T47D (cell line): ENCODE measurements at regions not wholly inside any gene's neighbourhood (a gene's known extent, or its start where the extent isn't known, plus 50 kb on each side); places are given as distances from the start of the nearest gene placed in this dataset.

Experiments
- DNase-seq, 2 experiments: peaks; one replicate each; pipeline versions ENCODE4 v3.0.0 to v3.0.0-alpha.2; 2011 to 2012; ENCODE audit warnings: low read depth in 1 of 2, low spot score in 1 of 2
- JUND ChIP-seq: IDR thresholded peaks from 2 replicates; pipeline ENCODE4 v1.6.1; 2012; ENCODE audit warnings: low read depth
- in situ Hi-C: cut with HindIII; loops from 2 replicates; pipeline ENCODE4 v1.10.0; 2016; ENCODE audit warnings: low sequenced_read_pairs, low pct_unique_long_range_greater_than_20kb

GRCh38 chr2:144944546-144945220 lies 424.8 kb upstream of the ZEB2 start:
- TF ChIP-seq JUND, result no peak
- in situ Hi-C loops, result no loop called here
- no peak for DNase-seq

- DNase-seq, result no peak
- in situ Hi-C loops, result no loop called here
- no peak for TF ChIP-seq JUND
Observed at GRCh38 chr2:144943986-144944385, 424.1 kb upstream of the ZEB2 start.

GRCh38 chr2:144943293-144943941 lies 423.5 kb upstream of the ZEB2 start:
- TF ChIP-seq JUND, result no peak
- in situ Hi-C loops, result no loop called here
- DNase-seq, result no peak

DNA sequence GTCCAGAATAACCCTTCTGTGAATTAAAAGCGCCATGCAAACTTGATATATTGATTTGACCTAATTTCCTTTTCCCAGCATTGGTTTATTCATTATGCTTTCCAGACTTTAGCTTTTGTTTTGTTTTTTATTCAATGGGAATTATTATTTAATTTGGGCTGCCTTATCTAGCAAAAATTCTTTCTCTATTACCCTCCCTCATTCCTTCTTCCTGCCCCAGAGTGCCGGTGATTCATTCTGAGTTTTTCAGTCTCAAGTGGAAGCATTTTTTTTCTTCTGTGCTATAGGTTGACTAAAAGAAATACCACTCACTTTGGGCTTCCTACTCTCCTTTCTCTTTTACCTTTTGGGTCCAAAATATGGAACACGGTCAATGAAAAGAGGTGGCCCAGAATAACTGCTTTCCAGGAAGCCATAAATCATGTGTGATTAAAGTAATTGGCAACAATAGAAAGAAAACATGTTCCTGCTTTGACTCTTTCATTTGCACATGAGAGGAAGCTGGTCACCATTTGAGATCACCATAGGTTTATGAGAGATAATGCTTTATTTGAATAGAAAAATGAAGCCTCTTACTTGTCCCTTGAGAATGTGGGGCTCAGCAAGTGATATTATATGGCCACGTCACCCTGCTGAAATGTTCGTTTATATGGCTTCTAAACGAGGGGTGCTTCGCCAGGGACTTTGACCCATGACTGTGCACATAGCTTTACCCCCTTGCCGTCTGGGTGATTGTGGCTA lies 422.8 kb upstream of the ZEB2 start:
- no peak for TF ChIP-seq JUND
- in situ Hi-C loops, result no loop called here
- no peak for DNase-seq

- no peak for DNase-seq
- TF ChIP-seq JUND, result no peak
- in situ Hi-C loops, result no loop called here
Observed at GRCh38 chr2:144941743-144942488, 422.0 kb upstream of the ZEB2 start.

- in situ Hi-C loops, result no loop called here
- no peak for DNase-seq
- no peak for TF ChIP-seq JUND
Observed at GRCh38 chr2:144939590-144939989, 419.7 kb upstream of the ZEB2 start.

- no peak for TF ChIP-seq JUND
- in situ Hi-C loops, result no loop called here
- peak in 1 of 2 experiments; percentile 28 for DNase-seq
Observed at GRCh38 chr2:144937910-144938709, 418.2 kb upstream of the ZEB2 start.

- TF ChIP-seq JUND, result no peak
- no peak for DNase-seq
- in situ Hi-C loops, result no loop called here
Observed at GRCh38 chr2:144937066-144937465, 417.1 kb upstream of the ZEB2 start.

DNA sequence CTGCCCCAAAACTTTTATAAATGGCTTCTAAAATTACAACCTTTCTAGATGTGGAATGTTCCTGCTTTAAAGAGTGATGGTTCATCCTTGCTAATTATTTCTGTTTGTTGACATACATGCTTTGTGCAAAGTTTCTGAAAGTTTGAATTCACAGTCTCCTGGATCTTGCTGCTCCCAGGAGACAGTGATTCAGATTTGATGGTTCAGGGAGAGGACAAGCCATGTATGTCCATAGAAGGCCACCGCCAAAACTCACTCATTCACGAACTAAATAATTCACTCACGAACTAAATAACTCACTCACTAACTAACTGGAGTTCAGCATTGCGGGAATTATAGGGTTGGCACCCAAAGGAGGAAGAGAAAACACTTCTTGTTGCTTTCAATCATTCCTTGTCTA lies 416.5 kb upstream of the ZEB2 start:
- DNase-seq, result no peak
- no peak for TF ChIP-seq JUND
- in situ Hi-C loops, result no loop called here

- DNase-seq, result no peak
- no peak for TF ChIP-seq JUND
- in situ Hi-C loops, result no loop called here
Observed at GRCh38 chr2:144935736-144936135, 415.8 kb upstream of the ZEB2 start.

GRCh38 chr2:144935191-144935590 lies 415.3 kb upstream of the ZEB2 start:
- DNase-seq, result no peak
- in situ Hi-C loops, result no loop called here
- no peak for TF ChIP-seq JUND

DNA sequence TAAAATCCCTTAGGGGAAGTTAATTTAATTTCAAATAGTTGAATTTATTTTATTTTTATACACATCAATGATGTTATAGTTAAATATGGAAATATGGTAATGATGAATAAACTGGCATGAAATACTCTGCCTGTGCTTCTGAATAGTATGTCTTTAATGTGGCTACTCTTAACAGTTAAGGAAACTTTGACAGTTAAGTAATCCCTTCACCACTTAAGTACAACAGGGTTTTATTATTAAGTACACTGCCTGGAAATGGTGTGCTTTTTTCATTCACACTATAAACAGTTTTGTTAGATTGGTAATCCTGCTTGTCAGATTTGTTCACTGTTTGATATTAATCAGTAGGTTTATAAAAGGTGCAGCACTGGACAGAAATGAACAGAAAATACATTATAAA lies 412.0 kb upstream of the ZEB2 start:
- in situ Hi-C loops, result no loop called here
- TF ChIP-seq JUND, result no peak
- DNase-seq, result no peak

DNA sequence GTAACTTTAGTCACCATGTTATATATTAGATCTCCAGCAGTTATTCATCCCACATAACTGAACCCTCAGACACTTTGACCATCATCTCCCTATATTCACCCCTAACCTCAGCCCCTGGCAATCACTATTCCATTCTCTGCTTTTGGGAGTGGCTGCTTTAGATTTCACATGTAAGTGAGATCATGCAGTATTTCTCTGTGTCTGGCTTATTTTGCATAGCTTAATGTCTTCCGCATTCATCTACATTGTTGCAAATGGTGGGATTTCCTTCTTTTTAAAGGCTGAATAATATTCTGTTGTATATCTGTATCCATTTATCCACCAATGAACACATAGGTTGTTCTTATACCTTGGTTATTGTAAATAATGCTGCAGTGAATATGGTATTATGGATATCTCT lies 411.6 kb upstream of the ZEB2 start:
- in situ Hi-C loops, result no loop called here

More for the DNA sequence above, 411.6 kb upstream of the ZEB2 start:
- TF ChIP-seq JUND, result no peak
- DNase-seq, result no peak
